ENCODE measurements at regions not wholly inside any gene's neighbourhood (a gene's known extent, or its start where the extent isn't known, plus 50 kb on each side); places are given as distances from the start of the nearest gene placed in this dataset.

DNA sequence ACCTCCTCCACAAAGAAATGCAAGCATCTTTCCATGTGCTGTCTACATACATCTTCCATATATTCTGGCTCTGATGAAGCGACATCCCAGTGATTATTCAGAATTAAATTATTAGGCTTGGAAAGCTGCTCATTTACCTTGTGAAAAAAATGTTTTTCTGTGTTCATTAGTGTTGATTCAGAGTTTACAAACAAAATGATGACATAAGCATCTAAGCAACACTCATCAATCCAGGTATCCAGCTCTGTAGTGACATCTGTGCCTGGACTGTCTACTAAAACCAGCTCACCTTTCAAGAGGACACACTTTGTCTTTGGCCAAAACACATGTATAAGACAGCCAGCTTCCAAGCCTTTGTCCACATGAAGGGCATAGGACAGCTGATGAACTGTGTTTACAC is 51.1 kb upstream of the SPATA31C2 start:
- Histone ChIP-seq H3K36me3 (no peaks in the 10 kb centered on the region), H3K9me3 (no peaks in the 10 kb centered on the region), H3K4me3 (no peak overlapping the region), H3K27ac (no peak overlapping the region), H3K4me1 (replicated peaks) (no peaks in the 10 kb centered on the region), H3K27me3 (replicated peaks; ENCODE audit: insufficient read depth) (no peaks in the 10 kb centered on the region)
- 91% methylated on average over 1 of the region's 1 CpG for WGBS
- intact Hi-C loops (cut with DNase I), result no loop called here
- TF ChIP-seq, protein P1, sequence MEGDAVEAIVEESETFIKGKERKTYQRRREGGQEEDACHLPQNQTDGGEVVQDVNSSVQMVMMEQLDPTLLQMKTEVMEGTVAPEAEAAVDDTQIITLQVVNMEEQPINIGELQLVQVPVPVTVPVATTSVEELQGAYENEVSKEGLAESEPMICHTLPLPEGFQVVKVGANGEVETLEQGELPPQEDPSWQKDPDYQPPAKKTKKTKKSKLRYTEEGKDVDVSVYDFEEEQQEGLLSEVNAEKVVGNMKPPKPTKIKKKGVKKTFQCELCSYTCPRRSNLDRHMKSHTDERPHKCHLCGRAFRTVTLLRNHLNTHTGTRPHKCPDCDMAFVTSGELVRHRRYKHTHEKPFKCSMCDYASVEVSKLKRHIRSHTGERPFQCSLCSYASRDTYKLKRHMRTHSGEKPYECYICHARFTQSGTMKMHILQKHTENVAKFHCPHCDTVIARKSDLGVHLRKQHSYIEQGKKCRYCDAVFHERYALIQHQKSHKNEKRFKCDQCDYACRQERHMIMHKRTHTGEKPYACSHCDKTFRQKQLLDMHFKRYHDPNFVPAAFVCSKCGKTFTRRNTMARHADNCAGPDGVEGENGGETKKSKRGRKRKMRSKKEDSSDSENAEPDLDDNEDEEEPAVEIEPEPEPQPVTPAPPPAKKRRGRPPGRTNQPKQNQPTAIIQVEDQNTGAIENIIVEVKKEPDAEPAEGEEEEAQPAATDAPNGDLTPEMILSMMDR (IDR thresholded peaks at IDR 0.05), result no peak
- TF ChIP-seq POLR2A (IDR thresholded peaks at IDR 0.05), result no peak
- no peak for DNase-seq (ENCODE audit: low spot score)
